ENCODE measurements at regions not wholly inside any gene's neighbourhood (a gene's known extent, or its start where the extent isn't known, plus 50 kb on each side); places are given as distances from the start of the nearest gene placed in this dataset.

GRCh38 chr1:39129514-39129913 lies 75.0 kb upstream of the MACF1 start:
- H3K27ac ChIP-seq, result peak overlapping the region; percentile 78
- no peaks in the 10 kb centered on the region for H3K27me3 ChIP-seq
- DNase-seq, result no peak
- no peaks in the 10 kb centered on the region for H3K9me3 ChIP-seq
- H3K36me3 ChIP-seq, result peaks cover 8% of the 10 kb centered on the region
- H3K4me3 ChIP-seq, result no peak overlapping the region
- intact Hi-C loops (cut with DNase I), result no loop called here
- H3K4me1 ChIP-seq, result peaks cover 70% of the 10 kb centered on the region
- peak; percentile 19 for ATAC-seq
- TF ChIP-seq CTCF (IDR thresholded peaks at IDR 0.05), result peak; percentile 16

GRCh38 chr1:39130325-39130724 lies 74.2 kb upstream of the MACF1 start:
- Histone ChIP-seq H3K9me3 (no peaks in the 10 kb centered on the region), H3K27me3 (no peaks in the 10 kb centered on the region), H3K4me3 (no peak overlapping the region), H3K4me1 (peaks cover 70% of the 10 kb centered on the region), H3K27ac (peak overlapping the region; percentile 78), H3K36me3 (peaks cover 6% of the 10 kb centered on the region)
- no peak for DNase-seq
- no peak for TF ChIP-seq CTCF (IDR thresholded peaks at IDR 0.05)
- intact Hi-C loops (cut with DNase I), result no loop called here
- ATAC-seq, result no peak

- Histone ChIP-seq H3K4me1 (peaks cover 64% of the 10 kb centered on the region), H3K27me3 (no peaks in the 10 kb centered on the region), H3K4me3 (no peak overlapping the region), H3K36me3 (no peaks in the 10 kb centered on the region), H3K9me3 (no peaks in the 10 kb centered on the region), H3K27ac (peak overlapping the region; percentile 75)
- DNase-seq, result no peak
- intact Hi-C loops (cut with DNase I), result no loop called here
- ATAC-seq, result no peak
- TF ChIP-seq CTCF (IDR thresholded peaks at IDR 0.05), result no peak
These were observed 72.6 kb upstream of the MACF1 start for GRCh38 chr1:39131940-39132339.

- peak overlapping the region; percentile 75 for H3K27ac ChIP-seq
- ATAC-seq (peak; percentile 91), DNase-seq (peak; percentile 85)
- H3K4me3 ChIP-seq, result no peak overlapping the region
- peaks cover 64% of the 10 kb centered on the region for H3K4me1 ChIP-seq
- H3K9me3 ChIP-seq, result no peaks in the 10 kb centered on the region
- intact Hi-C loops (cut with DNase I), result no loop called here
- H3K27me3 ChIP-seq, result no peaks in the 10 kb centered on the region
- TF ChIP-seq CTCF (IDR thresholded peaks at IDR 0.05), result peak; percentile 52
- H3K36me3 ChIP-seq, result no peaks in the 10 kb centered on the region
These were observed 71.8 kb upstream of the MACF1 start for GRCh38 chr1:39132505-39133339.

- intact Hi-C loops (cut with DNase I), result no loop called here
- ATAC-seq, result no peak
- no peaks in the 10 kb centered on the region for H3K27me3 ChIP-seq
- DNase-seq, result no peak
- H3K4me3 ChIP-seq, result no peak overlapping the region
- no peaks in the 10 kb centered on the region for H3K9me3 ChIP-seq
- H3K4me1 ChIP-seq, result peaks cover 59% of the 10 kb centered on the region
- TF ChIP-seq CTCF (IDR thresholded peaks at IDR 0.05), result no peak
- H3K27ac ChIP-seq, result peak overlapping the region; percentile 75
- no peaks in the 10 kb centered on the region for H3K36me3 ChIP-seq
These were observed 71.2 kb upstream of the MACF1 start for GRCh38 chr1:39133340-39133684.

All from upper lobe of right lung (tissue), 1 donor.